Stimulated activated CD4-positive, alpha-beta T cell treated with anti-CD3 and anti-CD28 coated beads, TNF-alpha, amount 100 ng/mL, for 48 hours (primary cell): ENCODE measurements at regions not wholly inside any gene's neighbourhood (a gene's known extent, or its start where the extent isn't known, plus 50 kb on each side); places are given as distances from the start of the nearest gene placed in this dataset.
A peak's percentile ranks its signal among the peaks of the same experiment; 100 is the strongest.
"Not testable (repeated sequence)": the region's sequence is repeated elsewhere in the genome, so short reads cannot be mapped to it uniquely, and the experiment has no call there.

Experiments used
- DNase-seq, 3 donors: peaks; one replicate each; pipeline ENCODE4 v3.0.0-alpha.2; 2020; ENCODE audit warnings: low read depth in 3 of 3

DNA sequence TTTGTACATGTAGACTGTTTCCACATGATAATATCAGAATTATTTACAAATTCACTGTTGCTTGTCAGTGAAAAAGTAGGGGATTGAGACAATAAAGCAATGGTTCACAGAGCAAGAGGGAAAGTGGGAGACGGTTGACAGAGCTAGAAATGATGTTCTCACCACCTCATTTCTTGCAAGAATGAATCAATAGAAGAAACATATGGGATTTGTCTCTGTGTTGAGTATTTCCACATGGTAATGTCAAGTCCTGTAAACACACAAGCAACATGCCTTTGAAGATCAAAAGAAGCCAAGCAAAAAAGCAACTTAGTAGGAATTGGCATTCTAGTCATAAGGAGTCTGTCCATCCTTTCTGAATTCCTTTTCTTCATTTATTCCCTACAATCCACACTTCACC lies 1806.6 kb upstream of the AGA start:
- no peak for DNase-seq

DNA sequence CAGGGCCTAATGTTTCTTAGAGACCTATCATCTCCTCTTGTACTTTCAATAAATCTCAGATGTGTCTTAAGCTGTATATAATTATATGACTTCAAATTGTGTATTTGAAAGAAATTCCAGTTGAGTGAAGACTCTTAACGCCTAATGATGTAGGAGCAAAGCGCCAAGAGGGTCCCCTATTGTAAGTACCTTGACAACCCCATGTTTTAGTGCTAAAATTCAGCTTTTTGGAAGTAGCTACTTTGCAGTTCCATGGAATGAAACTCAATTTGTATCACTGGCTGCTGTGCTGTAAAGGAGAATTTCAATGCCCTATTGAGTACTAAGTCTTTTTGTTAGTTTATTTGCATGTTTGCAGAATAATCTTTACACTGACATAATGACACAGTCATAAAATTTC lies 1826.6 kb upstream of the AGA start:
- DNase-seq = no peak

DNA sequence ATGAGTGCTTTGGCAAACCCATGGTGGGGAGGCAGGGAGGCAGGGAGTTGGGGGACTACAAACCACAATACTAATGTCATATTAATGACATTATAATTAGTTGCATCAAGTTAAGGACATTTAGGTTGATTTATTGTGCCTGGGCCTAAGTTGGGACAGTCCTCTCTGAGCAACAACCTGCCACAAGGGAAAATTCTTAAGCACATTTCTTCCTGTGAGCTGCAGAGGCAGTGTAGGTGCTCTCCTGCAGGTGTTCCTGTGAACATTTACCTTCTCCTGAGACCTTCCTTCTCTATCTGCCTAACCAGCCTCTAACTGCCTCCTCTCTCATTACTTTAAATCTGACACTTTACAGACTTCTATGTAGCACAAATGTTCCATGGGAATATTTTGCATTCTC lies 1830.0 kb upstream of the AGA start:
- no peak for DNase-seq

DNA sequence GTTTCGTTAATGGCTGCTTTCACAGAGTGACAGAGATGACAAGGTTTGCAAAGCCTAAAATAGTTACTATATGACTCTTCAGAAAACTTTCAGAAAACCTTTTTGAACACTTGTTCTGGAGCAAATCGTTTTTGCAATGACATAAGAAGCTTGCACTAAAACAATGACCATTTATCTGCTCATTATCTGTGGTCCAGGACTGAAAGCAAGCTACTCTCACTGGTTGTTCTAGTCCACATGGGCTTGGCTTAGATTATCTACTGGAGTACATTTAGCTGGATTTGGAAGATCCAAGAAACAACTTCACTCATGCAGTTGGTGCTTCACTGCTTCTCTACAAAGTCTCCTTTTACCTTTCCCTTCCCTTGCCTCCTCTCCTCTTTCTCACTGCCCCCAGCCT lies 1836.4 kb upstream of the AGA start:
- no peak for DNase-seq

DNA sequence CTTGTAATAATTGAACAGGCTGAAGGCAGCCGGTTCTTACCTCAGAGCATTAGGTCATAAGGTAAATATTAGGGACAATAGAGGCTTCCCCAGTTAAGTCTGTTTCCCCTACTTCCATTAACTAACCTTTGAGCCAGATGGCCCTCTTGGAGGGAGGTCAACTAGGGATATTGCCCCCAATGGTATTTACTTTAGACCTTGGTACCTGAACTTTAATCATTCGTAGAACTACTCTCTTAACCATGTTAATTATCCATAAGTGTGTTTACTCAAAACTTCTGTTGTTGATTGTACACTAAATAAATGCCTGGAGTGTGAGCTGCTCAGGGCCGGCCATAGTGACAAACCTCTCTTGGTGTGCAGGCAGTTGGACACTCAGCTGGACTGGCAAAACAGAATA lies 1843.5 kb upstream of the AGA start:
- no peak for DNase-seq

DNA sequence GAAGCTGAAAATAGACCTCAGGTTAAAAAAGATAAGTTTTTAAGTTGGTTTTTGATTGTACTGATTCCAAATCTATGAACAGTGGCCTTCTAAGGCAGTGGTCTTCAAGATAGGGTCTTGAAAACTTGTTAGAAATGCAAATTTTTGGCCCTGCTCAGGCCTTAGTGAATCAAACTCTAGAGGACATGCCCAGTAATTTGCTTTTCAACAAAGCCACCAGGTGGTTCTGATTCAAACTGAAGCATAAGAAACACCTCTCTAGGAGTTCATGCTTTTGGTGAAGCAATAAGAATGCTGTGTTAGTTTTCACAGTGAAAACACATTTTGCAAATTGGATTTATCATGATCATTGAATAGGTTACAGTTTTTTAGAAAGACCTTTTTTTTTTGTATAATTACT lies 1849.4 kb upstream of the AGA start:
- no peak for DNase-seq

DNA sequence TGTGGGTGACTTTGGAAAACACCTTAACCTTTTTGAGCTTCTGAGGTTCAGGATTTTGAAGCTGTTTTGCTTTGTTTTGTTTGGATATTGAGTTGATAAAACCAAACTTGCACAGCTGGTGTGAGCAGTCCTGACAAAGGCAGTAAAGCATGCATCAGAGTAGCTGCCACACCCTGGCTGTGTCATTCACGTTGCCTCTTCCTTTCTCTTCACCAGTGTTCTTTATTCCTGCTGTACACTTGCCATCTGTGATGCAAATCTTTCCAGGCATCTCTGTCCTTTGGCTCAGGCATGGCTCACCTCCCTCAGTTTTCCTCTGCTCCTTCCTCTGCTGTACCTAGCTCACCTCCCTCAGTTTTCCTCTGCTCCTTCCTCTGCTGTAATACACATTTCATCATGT lies 1850.2 kb upstream of the AGA start:
- DNase-seq = no peak

DNA sequence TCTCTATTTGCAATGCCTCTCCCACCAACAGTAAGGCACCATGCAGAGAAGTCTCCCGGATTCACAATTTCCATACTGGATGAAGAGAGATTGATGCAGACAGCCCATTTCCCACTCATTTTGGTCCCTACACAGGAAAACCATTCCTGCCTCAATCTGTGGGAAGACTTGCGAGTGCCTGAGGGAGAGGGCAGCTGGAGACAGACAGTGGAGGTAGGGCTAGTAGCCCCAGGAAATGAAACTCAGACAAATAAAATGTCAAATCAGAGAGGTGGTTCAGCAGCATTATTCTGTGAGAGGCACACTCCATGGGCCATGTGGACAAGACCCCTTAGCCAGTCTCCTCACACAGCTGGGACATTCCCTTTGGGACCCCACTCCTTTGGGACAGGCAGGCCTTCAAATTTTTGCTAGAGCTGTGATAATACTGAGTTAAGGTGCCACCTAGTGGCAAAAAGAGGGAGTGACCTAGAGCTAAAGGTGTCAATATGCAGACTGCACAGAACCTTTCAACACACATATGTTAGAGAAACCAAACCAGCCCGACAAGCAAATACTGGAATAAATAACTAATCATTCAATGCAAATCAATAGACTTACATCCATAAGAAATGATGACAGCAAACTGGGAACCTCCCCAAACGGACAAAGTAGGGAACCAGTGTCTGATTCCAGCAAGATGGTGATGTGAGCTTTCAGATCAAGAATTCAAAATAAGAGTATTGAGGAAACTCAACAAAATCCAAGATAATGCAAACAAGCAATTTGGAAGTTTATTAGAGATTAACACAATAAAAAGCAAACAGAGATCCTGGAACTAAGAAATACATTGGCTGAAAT lies 1865.3 kb upstream of the AGA start:
- DNase-seq = peak in 2 of 3 donors; percentile 3 to 4

DNA sequence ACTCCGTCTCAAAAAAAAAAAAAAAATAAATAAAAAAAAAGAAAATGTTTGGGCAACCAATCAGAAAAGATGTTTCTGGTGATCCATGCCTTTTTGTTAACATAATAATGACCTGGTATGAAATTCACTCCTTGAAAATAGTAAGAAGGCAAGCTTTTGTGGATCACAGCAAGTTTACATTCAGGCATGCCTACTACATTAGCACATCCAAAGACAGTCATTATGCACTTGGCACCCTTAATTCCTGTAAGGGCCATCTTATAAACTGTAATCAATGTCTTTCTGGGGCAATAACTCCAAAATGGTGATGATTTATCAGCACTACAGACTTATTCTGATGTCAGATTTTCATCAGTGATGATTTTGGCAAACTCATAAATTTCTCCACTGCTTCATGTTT lies 1871.6 kb upstream of the AGA start:
- DNase-seq = no peak

DNA sequence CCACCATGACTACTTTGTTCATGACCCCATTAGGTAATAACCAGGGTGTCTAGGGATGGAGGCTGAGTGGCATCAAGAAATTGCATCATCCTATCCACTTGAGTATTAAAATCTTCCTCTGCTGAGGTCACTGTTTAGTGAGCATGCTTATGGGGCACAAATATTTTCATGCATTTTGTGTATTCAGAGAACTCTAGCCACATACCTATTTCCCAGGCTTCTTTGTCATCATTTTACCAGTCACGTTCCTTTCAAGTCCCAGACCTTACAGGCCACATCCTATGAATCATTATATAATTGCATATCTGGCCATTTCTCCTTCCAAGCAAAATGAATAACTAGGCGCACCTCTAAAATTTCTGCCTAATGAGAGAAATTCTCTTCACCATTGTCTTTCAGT lies 1882.9 kb upstream of the AGA start:
- no peak for DNase-seq

DNA sequence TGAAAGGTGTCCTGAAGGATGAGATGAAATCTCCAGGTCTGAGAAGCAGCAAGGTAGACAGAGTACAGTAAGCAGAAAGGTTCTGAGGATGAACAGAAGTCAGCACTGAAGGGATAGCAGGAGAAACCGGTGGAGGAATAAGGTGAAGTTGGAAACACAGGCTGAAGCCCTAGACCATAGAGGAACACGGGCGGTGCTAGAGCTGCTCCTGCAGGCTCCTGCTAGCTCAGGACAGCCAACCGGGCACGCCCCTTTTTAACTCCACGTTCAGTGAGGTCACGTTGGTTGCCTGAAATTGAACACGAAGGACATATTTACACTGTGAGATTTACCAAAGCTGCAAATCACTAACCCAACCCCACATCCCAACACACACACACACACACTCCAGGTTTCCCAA lies 1886.4 kb upstream of the AGA start:
- DNase-seq = no peak

DNA sequence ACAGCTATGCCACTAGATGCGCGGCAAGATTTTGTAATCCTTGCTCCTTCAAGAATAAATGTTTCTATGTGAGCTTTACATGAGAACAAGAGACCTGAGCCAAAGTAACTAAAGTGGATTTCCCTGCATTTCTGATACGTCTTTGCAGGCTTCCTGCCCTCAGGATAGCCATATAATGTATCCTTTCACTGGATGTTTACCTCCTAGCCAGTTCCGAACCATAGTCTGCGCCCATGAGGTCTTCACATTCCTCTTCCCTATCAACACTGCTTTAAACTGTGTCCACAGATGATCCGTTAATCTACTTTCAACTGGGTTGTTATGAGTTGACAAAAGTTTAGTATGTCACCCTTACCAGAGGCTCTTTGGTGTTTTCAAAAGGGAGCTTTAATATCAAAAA lies 1889.1 kb upstream of the AGA start:
- DNase-seq = no peak

DNA sequence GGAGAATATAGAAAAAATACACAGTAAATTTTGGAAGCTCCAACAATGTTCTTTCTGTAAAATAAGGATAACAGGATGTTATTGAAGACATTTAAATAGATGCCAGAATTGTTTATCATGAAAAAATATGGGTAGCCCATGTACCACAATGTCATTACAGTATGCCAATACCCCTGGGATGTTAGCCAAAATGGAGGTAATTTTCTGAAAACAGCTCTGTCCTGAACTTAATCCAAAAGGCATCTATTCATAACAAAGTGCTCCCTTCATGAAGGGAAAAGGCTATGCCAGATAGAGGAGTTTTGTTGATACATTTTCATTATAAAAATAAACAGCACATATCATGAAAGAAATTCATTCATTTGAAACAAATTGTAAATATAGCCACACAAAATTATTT lies 1902.6 kb upstream of the AGA start:
- DNase-seq = no peak

DNA sequence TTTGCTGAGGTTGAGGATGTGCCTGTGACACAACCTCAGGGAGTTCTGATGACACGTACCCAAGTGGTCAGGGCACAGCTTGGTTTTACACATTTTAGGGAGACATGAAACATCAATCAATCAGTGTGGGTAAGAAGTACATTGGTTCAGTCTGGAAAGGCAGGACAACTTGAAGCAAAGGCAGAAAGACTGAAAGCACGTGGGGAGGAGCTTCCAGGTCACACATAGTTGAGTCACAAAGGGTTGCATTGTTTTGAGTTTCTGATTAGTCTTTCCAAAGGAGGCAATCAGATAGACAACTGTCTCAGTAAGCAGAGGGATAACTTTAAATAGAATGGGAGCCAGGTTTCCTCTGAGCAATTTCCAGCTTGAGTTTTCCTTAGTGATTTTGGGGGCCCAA lies 1910.0 kb upstream of the AGA start:
- no peak for DNase-seq

DNA sequence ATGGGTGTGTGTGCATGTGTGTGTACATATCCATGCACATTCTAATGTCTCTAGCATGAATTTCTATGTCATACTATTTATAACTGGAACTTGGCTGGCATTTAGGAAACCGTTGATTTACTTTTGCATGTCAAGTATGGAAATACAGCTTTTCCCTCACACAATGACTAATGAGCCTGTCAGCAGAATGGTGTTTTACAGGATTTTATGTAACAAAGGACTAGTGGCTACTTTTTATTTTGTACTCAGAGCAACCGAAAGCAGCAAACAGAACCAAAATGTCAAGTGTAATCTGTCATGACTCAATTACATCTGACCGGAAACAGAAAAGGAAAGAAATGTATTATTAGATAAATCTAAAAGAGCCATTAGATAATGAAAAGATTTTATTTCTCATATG lies 1911.5 kb upstream of the AGA start:
- no peak for DNase-seq

DNA sequence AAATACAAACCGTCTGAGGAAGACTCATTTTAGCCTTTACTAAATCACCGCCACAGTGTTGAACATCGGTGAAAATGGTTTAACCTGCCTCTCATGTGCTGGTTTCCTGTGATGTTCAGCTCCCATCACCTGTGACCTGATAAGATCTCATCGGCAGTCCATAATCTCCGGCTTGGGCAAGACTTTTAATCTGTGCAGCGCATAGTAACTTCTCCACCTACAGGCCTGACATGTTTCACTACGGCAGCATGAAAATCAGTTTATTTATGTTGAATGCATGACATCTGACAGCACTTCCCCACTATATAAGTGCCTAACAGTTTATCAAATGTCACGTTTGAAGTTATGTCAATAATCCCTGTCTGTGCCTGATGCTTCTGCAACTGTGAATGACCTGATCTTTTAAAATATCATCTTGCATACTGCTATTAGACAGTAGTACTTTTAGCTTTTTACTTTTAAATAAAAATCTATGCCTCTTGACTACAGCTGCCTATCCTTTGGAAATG lies 1919.8 kb upstream of the AGA start:
- DNase-seq = no peak

DNA sequence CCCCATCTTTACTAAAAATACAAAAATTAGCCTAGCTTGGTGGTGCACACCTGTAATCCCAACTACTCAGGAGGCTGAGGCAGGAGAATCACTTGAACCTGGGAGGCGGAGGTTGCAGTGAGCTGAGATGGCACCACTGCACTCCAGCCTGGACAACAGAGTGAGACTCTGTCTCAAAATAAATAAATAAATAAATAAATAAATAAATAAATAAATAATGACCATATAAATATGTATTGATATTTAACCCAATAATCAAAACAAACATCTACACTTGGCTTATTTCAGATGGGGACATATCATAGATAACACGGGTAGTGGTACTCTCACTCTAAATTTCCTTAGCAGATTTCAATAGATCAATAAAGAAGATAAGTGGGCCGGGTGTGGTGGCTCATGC lies 1923.7 kb upstream of the AGA start:
- DNase-seq = not testable (repeated sequence)

DNA sequence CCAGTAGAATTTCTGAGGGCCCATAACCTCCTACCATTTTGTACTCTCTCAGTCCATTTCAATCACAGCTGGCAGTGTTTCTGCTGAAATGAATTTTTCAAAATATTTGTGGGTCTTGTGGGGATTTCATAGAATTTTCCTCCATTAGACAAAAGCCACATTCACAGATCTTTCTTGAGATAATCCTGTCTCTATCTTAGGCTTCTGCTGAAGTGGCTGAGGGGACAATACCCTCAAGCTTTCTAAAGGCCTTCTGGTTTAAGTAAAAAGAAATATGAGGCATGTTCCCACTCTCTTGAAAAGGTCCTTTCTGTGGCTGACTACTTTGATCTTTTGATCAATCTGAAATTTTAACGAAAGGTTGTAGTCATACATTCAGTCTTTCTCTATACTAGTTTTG lies 1930.0 kb upstream of the AGA start:
- DNase-seq = no peak

DNA sequence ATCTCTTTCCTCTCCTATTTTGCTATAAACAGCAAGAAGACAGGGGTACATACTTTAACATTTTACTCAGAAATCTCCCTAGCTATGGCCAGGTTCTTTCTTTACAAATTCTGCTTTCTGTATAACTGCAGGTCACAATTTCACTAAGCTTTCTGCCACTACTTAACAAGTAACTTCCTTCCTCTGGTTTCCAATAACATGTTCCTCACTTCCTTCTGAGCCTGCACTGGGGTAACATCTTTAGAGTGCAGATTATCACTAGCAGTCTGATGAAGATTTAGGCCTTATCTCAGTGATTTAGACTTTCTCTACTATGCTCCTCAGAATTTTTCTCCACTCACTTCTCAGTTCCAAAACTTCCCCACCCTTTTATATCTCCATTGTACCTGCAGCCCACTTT lies 1930.5 kb upstream of the AGA start:
- DNase-seq = no peak

DNA sequence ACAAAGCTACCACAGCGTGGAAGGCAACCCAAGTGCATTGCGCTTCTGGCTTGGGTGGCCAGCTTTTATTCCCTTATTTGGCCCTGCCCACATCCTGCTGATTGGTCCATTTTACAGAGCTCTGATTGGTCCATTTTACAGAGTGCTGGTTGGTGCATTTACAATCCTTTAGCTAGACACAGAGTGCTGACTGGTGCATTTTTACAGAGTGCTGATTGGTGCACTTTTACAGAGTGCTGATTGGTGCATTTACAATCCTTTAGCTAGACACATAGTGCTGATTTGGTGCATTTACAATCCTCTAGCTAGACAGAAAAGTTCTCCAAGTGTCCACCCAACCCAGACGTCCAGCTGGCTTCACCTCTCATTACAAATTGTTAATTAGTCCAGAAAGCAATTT lies 1936.6 kb upstream of the AGA start:
- not testable (repeated sequence) for DNase-seq

DNA sequence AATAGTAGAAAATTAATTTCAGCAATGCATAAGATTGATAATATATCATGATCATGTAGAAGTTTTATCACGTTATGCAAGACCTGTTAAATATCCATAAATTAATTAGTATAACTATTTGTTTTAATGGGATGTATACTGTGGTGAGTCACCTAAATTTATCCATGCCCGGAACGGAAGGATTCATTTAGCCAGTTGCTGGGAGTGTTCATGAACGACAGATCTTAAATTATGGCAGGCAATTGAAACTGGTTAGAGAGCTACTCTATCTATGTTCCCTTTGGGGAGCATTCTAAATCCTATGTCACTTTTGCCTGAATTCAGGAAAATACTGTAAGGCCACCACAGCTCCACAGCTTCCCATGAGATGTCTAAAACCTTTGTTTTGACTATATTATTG lies 1950.5 kb upstream of the AGA start:
- no peak for DNase-seq

DNA sequence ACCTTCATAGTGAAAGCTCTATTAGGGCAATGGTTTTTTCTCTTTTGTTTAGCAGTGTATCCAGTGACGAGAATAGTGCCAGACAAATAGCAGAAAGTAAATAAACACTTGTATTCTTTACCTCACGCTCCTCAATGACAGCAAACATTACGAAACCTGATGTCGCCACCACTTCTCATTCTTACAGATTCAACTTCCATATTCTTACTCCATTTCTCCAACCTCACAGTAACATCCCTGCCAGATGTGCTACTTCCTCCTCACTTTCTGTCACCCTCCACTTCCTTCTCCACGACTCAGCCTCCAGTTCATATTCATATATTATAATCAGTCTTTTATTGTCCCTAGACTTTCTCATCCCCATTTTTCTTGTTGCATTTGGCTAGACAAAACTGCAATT lies 1956.2 kb upstream of the AGA start:
- DNase-seq = no peak

DNA sequence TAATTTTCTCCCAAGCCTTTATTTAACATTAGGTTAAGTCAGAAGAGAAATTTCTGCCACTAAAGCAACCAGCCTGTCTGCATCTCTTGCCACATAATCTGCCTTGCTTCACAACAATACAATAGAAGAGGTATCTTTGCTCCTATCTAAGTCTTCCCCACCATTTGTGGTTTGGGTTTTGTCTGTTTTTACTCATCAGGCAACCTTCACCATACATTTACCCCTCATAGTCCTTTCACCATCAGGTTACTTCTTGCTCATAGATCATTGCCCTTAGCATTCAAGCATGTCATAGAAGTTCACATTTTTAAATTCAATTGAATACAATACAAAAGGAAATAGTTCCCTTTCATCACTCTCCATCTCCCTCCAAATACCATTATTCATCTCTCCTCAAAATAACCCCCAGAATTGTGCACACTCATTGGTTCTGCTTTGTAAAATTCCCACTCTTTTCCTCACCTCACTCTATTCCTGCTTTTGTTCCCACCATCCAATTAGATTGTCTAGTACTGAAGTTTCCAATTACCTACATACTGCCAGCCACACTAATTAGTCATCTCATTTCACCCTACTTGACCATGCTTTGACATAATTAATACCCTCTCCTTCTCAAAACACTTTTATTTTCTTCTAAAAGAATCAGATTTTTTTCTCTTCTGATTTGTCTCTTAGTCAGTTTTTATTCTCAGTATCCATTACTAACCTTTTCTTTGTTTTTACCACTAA lies 1957.0 kb upstream of the AGA start:
- no peak for DNase-seq
